ENCODE measurements at regions not wholly inside any gene's neighbourhood (a gene's known extent, or its start where the extent isn't known, plus 50 kb on each side); places are given as distances from the start of the nearest gene placed in this dataset.

DNA sequence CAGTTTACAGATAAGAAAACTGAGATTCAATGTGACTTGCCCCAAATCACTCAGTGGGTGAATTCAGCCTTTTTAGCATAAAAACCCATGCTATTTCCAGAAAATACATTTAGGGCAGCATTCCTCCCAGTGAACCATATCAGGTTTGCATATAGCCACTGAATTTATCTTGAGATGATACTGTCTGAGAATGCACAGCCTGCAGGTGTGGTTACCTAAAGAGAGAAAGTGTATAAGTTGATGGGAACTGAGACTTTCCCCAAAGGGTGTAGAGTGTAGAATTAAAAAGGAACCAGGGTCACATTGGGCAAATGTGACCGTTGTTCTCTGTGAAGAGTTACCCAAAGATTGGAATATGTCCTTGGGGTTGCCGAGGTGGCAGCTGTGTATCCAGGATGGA lies 100.0 kb upstream of the PIK3R1 start:
- no peak for TF ChIP-seq POLR2A (IDR thresholded peaks at IDR 0.05)
- TF ChIP-seq, protein P1, sequence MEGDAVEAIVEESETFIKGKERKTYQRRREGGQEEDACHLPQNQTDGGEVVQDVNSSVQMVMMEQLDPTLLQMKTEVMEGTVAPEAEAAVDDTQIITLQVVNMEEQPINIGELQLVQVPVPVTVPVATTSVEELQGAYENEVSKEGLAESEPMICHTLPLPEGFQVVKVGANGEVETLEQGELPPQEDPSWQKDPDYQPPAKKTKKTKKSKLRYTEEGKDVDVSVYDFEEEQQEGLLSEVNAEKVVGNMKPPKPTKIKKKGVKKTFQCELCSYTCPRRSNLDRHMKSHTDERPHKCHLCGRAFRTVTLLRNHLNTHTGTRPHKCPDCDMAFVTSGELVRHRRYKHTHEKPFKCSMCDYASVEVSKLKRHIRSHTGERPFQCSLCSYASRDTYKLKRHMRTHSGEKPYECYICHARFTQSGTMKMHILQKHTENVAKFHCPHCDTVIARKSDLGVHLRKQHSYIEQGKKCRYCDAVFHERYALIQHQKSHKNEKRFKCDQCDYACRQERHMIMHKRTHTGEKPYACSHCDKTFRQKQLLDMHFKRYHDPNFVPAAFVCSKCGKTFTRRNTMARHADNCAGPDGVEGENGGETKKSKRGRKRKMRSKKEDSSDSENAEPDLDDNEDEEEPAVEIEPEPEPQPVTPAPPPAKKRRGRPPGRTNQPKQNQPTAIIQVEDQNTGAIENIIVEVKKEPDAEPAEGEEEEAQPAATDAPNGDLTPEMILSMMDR (IDR thresholded peaks at IDR 0.05), result no peak
